Loucy (cell line): ENCODE measurements at regions not wholly inside any gene's neighbourhood (a gene's known extent, or its start where the extent isn't known, plus 50 kb on each side); places are given as distances from the start of the nearest gene placed in this dataset.

Experiments
- EZH2phosphoT487 ChIP-seq: fragments of 200-600 bp; IDR thresholded peaks from 2 replicates; pipeline ENCODE4 v1.6.1; 2018; ENCODE audit warnings: antibody characterized with exemption, mild to moderate bottlenecking, moderate library complexity, borderline replicate concordance
- TF ChIP-seq, protein P1 (sequence below): fragments of 200-600 bp; sonication (generic); conservative IDR thresholded peaks from 2 replicates; pipeline ENCODE4 v1.5.1; 2014; ENCODE audit warnings: mild to moderate bottlenecking, antibody characterized with exemption, low read length

DNA sequence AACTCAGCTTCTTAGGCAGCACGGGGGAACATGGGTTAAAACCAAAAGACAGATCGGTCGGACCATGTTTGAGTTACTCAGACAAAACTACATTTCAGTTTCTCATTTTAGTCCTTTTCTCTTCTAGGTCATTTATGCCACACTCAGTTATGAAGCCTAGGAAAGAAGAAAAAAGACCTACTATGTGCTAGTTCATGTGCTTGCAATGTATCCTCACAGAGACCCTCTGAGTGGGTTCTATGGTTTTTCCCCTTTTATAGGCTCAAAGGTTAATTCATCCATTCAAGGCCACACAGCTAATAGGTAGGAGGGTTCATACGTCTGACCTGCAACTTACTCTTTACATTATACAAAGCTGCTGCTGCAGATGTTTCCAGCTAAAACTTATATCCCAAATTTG lies 104.7 kb upstream of the ZNF438 start:
- TF ChIP-seq, protein P1, sequence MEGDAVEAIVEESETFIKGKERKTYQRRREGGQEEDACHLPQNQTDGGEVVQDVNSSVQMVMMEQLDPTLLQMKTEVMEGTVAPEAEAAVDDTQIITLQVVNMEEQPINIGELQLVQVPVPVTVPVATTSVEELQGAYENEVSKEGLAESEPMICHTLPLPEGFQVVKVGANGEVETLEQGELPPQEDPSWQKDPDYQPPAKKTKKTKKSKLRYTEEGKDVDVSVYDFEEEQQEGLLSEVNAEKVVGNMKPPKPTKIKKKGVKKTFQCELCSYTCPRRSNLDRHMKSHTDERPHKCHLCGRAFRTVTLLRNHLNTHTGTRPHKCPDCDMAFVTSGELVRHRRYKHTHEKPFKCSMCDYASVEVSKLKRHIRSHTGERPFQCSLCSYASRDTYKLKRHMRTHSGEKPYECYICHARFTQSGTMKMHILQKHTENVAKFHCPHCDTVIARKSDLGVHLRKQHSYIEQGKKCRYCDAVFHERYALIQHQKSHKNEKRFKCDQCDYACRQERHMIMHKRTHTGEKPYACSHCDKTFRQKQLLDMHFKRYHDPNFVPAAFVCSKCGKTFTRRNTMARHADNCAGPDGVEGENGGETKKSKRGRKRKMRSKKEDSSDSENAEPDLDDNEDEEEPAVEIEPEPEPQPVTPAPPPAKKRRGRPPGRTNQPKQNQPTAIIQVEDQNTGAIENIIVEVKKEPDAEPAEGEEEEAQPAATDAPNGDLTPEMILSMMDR: no peak
- TF ChIP-seq EZH2phosphoT487: no peak
